HUDEP-2 (cell line): ENCODE measurements at regions not wholly inside any gene's neighbourhood (a gene's known extent, or its start where the extent isn't known, plus 50 kb on each side); places are given as distances from the start of the nearest gene placed in this dataset.

Source experiments
- DNase-seq, 76 experiments: peaks; one replicate each; lab custom pipeline; 2025; ENCODE audit not compliant: unreplicated experiment in 76 of 76; lab: John Stamatoyannopoulos, UW

DNA sequence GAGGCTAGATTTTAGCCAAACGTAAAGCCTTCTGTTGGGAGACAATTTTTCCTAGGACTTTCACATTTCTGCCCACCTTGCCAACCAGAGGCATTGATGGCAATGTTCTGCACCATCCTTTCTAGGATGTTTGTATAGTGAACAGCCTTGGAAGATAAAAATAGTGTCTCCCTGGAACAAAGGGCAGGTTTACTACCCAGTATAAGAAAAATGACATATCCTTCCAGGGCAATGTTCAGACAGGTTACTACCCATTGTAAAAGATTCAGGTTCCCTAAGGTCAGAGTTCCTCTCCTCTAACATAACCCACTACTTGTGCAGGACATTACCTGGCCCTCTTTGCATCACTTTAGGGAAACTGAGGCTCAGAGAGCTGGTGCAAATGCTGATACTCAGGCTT lies 248.2 kb upstream of the VEPH1 start:
- DNase-seq, result no peak

- no peak for DNase-seq
Measured at GRCh38 chr3:157746391-157746790, 243.2 kb upstream of the VEPH1 start.

- DNase-seq, result no peak
Measured at GRCh38 chr3:157741607-157742006, 238.4 kb upstream of the VEPH1 start.

DNA sequence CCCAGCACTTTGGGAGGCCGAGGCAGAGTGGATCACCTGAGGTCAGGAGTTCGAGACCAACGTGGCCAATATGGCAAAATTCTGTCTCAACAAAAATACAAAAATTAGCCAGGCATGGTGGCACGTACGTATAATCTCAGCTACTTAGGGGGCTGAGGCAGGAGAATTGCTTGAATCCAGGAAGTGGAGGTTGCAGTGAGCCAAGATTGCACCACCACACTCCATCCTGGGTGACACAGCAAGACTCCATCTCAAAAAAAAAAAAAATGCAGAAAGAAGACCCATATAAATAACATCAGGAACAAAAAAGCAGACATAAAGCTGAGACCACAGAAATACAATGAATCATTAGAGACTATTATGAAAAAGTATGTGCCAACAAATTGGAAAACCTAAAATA lies 235.2 kb upstream of the VEPH1 start:
- DNase-seq, result no peak

DNA sequence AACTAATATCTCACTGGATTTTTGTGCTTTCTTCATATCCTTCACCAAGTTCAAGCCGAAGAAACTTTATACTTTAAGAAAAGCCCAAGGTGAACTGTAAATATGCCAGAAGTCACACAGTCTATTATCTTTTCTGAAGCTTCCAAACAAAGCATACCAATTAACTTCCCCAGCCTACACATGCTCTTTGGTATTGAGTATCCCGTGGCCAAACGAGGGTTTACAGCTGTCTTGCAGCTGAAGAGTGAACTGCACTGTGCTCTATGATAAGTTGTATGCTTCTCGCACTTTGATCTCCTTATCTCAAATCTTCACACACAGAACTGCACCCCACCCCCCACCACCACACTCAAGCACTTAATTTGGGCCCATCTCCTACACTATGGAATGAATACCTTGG lies 215.6 kb upstream of the VEPH1 start:
- DNase-seq, result peak in 3 of 76 experiments; percentile 8 to 18 (median 13)

DNA sequence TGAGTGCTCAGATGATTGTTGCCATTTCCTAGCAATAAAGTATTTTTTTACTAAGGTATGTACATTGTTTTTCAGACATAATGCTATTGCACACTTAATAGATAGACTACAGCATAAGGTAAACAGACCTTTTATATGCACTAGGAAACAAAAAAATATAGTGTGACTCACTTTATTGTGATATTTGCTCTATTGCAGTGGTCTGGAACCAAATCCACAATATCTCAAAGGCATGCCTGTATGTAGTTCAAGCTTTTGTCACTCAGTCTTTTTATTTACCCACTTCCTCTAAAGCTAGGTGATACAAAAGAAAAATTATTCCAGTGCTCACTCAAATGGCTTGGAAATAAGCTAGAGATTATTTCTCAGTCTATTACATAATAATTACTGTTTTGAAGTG lies 209.9 kb upstream of the VEPH1 start:
- DNase-seq, result no peak

DNA sequence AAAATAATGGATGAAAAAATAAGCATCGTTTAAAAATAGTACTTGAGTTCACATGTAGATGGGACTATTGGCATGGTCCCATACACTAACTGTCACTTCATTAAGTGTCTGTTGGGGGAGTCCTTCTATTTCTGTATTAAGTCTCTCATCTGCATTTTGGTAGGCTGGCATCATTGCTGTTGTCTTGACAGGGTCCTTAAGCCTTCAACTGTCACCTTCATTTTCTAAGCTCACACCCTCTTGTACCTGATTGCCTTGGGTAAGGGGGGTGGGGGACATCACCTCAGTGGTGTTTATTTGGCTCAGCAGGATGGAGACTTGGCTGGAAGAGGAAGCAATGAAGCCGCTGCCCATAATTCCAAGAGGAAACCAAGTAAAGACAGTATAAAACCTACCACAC lies 202.0 kb upstream of the VEPH1 start:
- DNase-seq, result no peak

- DNase-seq, result no peak
Measured at GRCh38 chr3:157700405-157700804, 197.2 kb upstream of the VEPH1 start.

- no peak for DNase-seq
Measured at GRCh38 chr3:157695586-157695985, 192.4 kb upstream of the VEPH1 start.

DNA sequence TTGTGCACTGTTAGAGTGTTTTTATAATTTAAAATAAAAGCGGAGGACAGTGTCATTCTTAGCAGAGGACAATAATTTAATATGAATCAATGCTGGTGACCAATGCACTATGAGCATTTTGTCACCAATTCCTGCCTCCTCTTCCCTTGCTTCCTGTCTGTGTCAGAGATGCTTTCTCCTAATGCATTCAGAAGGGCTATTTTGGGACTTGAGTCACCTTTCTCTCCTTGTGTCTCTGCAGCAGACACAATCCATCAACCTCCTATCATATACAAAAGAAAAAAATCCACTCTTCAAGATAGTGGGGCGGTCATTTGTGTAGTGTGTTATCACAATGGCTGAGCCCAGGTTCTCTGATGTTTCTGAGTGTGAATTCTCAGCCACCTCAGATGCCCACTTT lies 191.9 kb upstream of the VEPH1 start:
- no peak for DNase-seq

DNA sequence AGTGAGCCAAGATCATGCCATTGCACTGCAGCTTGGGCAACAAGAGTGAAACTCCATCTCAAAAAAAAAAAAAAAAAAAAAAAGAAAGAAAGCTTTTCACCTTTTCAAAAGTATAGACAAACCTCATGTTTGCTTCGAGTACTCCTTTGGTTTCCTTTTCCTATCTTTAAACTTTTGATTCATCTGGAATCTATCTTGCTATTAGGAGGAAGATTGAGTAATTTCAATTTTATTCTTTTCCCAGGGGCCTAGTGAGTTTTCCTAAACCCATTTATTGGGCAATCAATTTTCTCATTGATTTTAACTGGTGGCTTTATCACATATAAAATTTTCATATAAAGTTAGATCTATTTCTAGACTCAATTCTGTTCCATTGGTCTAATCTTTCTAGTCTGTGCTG lies 190.5 kb upstream of the VEPH1 start:
- no peak for DNase-seq

GRCh38 chr3:157692468-157692867 lies 189.3 kb upstream of the VEPH1 start:
- DNase-seq, result no peak

- DNase-seq, result no peak
Measured at GRCh38 chr3:157683668-157684067, 180.5 kb upstream of the VEPH1 start.

GRCh38 chr3:157672061-157672460 lies 168.8 kb upstream of the VEPH1 start:
- no peak for DNase-seq

DNA sequence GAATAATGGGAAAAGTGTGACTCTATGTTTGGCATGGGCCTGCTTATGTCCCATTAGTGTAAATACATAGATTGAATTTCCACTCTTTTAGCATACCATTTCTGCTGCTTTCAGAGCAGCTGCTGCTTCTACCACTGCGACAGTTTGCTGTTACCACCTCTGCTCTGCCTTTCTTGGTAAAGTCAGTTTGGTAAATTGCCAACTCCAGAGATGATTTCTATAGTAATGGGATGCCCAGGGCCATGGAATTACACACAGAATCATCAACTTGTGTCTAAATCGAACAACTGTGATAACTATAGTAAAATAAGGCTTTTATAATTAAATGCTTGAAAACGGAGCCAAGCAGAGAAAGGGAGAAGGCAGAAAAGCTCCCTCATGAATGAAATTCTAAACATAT lies 168.4 kb upstream of the VEPH1 start:
- DNase-seq, result no peak

DNA sequence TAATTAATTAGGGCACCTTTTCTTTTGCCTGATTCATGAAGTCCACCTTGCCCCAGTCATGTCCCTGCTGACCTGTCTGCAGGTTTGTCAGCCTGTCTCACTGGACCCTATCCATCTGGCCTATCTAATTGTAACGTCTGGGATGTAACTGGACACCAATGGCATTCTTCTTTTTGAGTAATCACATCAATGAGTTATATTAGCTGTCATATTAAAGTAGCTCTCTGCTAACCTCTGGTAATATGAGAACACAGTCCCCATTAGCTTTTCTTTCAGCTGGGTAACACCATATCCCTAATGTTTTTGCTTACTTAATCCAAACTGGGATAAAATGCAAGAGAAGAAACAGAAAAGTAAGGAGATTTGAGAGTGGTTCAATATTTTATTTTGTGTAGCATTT lies 166.2 kb upstream of the VEPH1 start:
- DNase-seq, result no peak

GRCh38 chr3:157667493-157667892 lies 164.3 kb upstream of the VEPH1 start:
- DNase-seq, result no peak

GRCh38 chr3:157662171-157662570 lies 159.0 kb upstream of the VEPH1 start:
- DNase-seq, result no peak

GRCh38 chr3:157660847-157661246 lies 157.6 kb upstream of the VEPH1 start:
- DNase-seq, result no peak

GRCh38 chr3:157652366-157652765 lies 149.2 kb upstream of the VEPH1 start:
- DNase-seq, result no peak

- no peak for DNase-seq
Measured at GRCh38 chr3:157650699-157651098, 147.5 kb upstream of the VEPH1 start.

DNA sequence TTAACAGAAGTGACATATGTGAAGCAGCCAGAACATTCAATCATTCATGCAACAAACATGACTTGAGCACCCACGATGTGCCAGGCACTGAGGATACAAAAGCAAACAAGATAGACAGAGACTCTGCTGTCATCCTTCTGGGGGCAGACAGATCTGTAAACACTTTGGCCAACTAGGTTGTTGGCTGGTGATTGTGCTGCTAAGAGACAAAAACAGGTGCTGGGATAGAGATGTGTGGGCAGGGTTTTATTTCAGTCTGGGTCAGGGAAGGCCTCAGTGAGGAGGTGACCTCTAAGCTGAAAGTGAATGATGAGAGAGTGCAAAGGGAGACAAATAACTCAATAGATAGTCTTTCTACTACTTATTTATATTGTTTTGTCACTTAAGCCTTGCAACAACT lies 147.0 kb upstream of the VEPH1 start:
- no peak for DNase-seq

DNA sequence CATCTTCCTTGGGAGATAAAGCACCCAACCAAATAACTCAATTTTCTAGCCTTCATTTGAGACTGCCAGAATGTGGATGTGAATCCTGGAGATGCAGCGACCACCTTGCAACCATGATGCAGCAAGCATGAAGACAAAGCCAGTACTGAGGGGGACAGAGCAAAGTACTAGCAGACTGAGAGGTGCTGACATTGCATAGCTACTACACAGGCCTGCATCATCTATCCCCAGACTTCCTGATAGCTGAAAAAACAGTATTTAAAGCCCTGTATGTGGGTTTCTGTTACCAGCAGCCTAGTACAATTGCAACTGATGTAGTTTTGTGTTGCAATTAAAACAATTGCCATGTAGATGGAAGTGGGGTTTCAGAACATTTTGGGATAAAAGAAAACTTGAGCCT lies 146.3 kb upstream of the VEPH1 start:
- no peak for DNase-seq

- no peak for DNase-seq
Measured at GRCh38 chr3:157647820-157648219, 144.6 kb upstream of the VEPH1 start.
